GM12874 (cell line): ENCODE measurements at regions not wholly inside any gene's neighbourhood (a gene's known extent, or its start where the extent isn't known, plus 50 kb on each side); places are given as distances from the start of the nearest gene placed in this dataset.

ENCODE experiments used
- TF ChIP-seq, protein P1 (sequence below): IDR thresholded peaks from 2 replicates; pipeline ENCODE4 v1.5.1; 2011; ENCODE audit warnings: low read depth, mild to moderate bottlenecking, control low read depth, low read length, moderate library complexity; ENCODE audit not compliant: insufficient read depth

DNA sequence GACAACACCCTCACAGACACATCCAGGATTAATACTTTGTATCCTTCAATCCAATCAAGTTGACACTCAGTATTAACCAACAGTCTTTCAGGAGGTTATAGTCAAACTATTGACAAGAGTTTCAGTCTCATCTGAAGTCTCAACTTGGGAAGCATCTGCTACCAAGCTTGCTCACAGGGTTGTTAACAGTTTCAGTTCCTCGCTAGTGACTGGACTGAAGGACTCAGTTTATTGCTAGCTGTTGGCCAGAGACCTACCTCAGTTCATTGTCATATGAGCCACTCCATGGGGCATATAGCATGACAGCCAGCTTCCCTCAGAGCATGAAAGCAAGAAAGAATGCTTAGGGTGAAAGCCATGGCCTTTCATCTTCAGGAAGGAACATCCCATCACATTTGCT, 228.6 kb downstream of the EPHA4 start:
- TF ChIP-seq, protein P1, sequence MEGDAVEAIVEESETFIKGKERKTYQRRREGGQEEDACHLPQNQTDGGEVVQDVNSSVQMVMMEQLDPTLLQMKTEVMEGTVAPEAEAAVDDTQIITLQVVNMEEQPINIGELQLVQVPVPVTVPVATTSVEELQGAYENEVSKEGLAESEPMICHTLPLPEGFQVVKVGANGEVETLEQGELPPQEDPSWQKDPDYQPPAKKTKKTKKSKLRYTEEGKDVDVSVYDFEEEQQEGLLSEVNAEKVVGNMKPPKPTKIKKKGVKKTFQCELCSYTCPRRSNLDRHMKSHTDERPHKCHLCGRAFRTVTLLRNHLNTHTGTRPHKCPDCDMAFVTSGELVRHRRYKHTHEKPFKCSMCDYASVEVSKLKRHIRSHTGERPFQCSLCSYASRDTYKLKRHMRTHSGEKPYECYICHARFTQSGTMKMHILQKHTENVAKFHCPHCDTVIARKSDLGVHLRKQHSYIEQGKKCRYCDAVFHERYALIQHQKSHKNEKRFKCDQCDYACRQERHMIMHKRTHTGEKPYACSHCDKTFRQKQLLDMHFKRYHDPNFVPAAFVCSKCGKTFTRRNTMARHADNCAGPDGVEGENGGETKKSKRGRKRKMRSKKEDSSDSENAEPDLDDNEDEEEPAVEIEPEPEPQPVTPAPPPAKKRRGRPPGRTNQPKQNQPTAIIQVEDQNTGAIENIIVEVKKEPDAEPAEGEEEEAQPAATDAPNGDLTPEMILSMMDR = no peak

DNA sequence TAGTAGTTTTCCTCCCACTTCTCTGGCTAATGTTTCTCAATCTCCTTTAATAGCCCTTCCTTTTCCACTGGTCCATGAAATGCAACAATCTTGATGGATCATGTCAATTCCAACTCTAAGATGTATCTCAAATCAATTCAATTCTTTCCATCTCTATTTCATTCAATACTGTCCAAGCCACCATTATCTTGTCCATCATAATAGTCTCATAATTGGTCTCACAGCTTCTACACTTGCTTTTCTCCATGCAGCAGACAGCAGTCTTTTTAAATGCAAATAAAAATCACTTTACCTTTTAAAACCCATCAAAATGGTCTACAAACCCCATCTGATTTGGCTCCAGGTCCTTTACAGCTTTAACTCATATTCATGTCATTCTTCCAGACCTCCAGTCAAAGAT, 226.6 kb downstream of the EPHA4 start:
- TF ChIP-seq, protein P1 = no peak

DNA sequence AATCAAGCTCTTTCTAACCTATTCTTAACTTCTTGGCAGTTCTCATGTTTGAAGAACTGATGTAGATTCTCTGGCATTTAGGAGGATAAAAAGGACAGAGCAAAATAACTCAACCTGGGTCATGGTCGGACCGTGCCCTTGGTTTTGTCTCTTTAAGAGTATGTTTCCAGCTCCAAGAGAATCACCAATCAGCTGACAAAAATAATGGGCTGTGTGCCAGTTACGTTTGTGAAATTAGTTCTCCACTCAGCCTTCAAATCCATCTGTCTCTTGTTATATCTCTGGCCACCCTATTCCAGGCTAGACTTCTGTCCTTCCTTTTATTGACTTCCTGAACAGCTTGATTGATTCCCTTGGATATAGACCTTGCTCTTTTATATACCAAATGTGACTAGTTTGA, 225.7 kb downstream of the EPHA4 start:
- TF ChIP-seq, protein P1 = no peak

DNA sequence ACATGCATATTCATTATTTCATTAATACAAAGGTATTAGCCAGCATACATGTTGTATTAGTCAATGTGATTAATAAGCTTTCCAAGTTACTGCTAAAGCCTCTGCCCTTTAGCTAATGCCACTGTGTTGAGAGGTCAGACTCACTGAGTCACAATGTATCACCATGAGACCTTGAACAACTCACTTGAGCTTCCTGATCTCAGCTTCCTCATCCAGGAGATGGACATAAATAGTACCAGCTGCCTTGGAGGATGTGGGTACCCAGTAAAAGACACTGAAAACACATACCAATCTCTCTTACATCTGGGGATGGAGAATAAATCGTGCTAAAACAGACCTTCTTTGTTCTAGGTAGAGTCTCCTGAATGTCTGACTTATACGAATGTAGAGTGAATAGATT, 224.6 kb downstream of the EPHA4 start:
- TF ChIP-seq, protein P1 = no peak

DNA sequence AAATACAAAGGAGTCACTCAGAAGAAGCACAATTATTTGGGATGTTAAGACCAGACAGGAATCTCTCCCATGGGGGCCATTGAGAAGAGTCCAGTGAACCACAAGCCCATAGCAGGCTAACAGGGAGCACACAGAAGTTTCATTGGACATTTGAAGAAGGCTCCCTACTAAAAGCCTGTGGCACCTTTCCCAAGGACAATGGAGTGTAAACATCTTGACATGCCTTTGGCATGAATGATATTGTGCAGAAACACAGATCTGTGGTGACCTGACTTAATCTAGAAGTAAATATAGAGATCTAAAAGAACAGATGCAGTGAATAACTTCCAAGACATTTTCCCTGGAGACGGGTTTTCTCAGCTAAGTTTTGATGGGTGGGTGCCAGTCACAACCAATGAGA, 221.5 kb downstream of the EPHA4 start:
- TF ChIP-seq, protein P1 = no peak

DNA sequence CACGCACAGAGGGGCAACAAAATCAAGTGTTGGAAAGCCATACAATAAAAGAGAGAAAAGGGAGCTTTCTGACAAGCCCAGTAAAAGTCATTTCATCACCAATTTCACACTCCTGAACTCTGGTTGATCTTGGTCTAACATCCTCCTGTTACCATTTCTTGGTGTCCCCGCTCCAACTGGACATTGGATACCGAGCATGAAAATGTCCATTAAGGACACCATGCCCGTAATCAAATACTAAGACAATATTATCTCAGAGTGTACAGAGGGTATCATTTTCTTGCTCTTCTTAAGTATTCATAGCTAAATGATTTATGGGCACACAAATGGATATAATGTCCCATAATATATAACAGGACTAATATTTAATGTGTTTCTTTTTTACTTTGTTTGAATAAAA, 218.9 kb downstream of the EPHA4 start:
- TF ChIP-seq, protein P1 = no peak

DNA sequence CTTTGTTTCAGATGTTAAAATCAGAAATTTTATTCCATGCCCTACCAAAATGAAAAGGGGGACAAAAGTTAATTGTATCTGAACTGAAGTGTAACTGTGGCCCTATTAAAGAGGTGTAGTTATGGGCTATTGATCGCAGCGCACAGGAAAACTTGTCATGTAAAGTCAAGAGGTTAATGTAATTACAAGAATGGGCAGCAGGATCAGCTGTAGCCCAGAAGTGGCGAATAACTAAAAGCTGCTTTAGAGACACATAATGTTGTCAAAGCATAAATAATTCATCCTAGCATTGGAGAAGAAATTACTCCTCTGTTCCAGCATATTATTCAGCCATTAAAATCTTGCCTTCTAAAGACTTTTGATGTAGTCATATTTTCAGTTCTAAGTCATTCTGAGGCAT, 211.8 kb downstream of the EPHA4 start:
- TF ChIP-seq, protein P1 = no peak

DNA sequence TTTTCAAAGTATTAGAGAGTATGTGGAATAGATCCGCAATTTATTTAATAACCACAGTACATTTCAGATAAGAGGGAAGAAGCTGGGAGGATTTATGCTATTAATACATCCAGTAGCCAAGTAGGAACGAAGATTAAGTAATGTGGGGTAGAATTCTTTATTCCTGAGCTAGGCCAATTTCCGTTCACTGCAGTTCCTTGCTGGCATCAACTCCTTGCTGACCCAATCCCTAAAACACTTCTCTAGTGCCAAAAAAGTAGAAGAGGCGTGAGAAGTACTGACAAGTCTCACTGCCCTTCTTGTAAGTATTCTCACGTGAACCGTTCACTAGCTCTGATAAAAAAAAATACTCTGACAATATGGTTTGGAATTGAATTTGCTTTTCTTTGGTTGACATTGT, 211.4 kb downstream of the EPHA4 start:
- TF ChIP-seq, protein P1 = no peak
